ENCODE measurements at regions not wholly inside any gene's neighbourhood (a gene's known extent, or its start where the extent isn't known, plus 50 kb on each side); places are given as distances from the start of the nearest gene placed in this dataset.

DNA sequence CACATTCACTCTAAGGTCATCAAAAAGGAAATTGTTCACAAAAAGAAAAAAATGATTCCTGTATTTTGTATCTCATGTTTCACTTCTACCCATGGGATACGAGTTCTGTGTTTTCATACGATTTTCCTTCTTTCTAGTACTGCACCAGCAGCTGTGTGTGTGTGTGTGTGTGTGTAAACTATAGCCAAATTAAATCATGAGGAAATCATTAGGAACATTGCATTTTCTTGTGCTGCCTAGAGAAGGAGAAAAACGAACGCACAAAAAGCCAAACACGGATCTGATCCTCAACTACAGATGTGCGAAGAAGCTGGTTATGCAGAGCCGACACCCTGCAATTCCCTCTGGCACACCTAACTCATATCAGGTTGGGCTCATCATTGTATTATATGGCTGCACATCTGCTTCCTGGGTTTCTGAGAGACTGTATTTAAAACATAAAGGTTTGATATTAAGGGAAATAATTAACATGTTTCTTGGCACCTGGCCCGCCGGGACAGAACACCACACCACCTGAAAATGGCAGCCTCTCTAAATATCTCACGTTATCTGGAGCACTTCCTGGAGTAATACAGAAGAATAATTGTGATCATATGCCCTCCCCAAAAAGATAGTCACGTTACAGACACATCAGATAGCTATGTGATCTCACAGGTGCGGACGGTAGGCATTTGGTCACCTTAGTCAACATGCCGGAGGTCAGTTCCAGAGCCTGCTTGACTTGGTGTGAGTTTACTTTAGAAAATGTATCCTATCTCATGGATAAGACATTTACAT is 586.3 kb upstream of the SALL3 start:
- TF ChIP-seq EZH2 (IDR thresholded peaks at IDR 0.05; ENCODE audit: borderline replicate concordance, insufficient read depth, low read length, poor library complexity, severe bottlenecking) (no peak), TAF1 (IDR thresholded peaks at IDR 0.05; ENCODE audit: low read depth) (no peak), SMC3 (conservative IDR thresholded peaks at IDR 0.05; ENCODE audit: poor library complexity) (no peak), RAD21 (conservative IDR thresholded peaks at IDR 0.05) (no peak)
- TF ChIP-seq, protein P1, sequence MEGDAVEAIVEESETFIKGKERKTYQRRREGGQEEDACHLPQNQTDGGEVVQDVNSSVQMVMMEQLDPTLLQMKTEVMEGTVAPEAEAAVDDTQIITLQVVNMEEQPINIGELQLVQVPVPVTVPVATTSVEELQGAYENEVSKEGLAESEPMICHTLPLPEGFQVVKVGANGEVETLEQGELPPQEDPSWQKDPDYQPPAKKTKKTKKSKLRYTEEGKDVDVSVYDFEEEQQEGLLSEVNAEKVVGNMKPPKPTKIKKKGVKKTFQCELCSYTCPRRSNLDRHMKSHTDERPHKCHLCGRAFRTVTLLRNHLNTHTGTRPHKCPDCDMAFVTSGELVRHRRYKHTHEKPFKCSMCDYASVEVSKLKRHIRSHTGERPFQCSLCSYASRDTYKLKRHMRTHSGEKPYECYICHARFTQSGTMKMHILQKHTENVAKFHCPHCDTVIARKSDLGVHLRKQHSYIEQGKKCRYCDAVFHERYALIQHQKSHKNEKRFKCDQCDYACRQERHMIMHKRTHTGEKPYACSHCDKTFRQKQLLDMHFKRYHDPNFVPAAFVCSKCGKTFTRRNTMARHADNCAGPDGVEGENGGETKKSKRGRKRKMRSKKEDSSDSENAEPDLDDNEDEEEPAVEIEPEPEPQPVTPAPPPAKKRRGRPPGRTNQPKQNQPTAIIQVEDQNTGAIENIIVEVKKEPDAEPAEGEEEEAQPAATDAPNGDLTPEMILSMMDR (IDR thresholded peaks at IDR 0.05; ENCODE audit: poor library complexity, severe bottlenecking) = no peak
